Transverse colon (tissue), 4 donors: ENCODE measurements at regions not wholly inside any gene's neighbourhood (a gene's known extent, or its start where the extent isn't known, plus 50 kb on each side); places are given as distances from the start of the nearest gene placed in this dataset.

ENCODE experiments used
- DNase-seq: peaks from one replicate; pipeline ENCODE4 v3.0.0-alpha.2; 2019
- H3K27ac ChIP-seq, 4 donors: fragments of 200-600 bp; sonication (generic); 2 replicates each; pipeline ENCODE4 v1.5.1; 2016 to 2018; ENCODE audit warnings: inconsistent platforms in 4 of 4
- H3K27me3 ChIP-seq: fragments of 200-600 bp; sonication (generic); 2 replicates; pipeline ENCODE4 v1.5.1; 2017; ENCODE audit warnings: inconsistent platforms
- H3K36me3 ChIP-seq, 4 donors: fragments of 200-600 bp; sonication (generic); 2 replicates each; pipeline ENCODE4 v1.5.1; 2017 to 2019; ENCODE audit warnings: inconsistent platforms in 4 of 4
- H3K4me1 ChIP-seq, 4 donors: fragments of 200-600 bp; sonication (generic); 2 replicates each; pipeline ENCODE4 v1.5.1; 2017 to 2020; ENCODE audit warnings: inconsistent platforms in 4 of 4
- H3K4me3 ChIP-seq, 4 donors: fragments of 200-600 bp; sonication (generic); 1 replicate in 1 of 4; 2 replicates in 3 of 4; pipeline versions ENCODE4 v1.5.1 to v1.6.1; 2017 to 2019; ENCODE audit warnings: inconsistent platforms in 4 of 4
- H3K9me3 ChIP-seq, 2 donors: fragments of 200-600 bp; sonication (generic); 2 replicates each; pipeline ENCODE4 v1.5.1; 2017 to 2019; ENCODE audit warnings: inconsistent platforms in 2 of 2
- CTCF ChIP-seq, 5 experiments: fragments of 200-600 bp in 3 of 5; fragments of 450-650 bp in 2 of 5; sonication (generic) in 3 of 5; IDR thresholded peaks; 1 replicate in 2 of 5; 2 replicates in 3 of 5; pipeline ENCODE4 v1.5.1; 2016 to 2017; ENCODE audit warnings: antibody characterized with exemption in 5 of 5, inconsistent platforms in 3 of 5, mild to moderate bottlenecking in 2 of 5, moderate library complexity in 1 of 5
- EP300 ChIP-seq: sonication (generic); formaldehyde crosslinking; IDR thresholded peaks from one replicate; pipeline ENCODE4 v1.6.1; 2017; ENCODE audit warnings: antibody characterized with exemption, low read depth
- POLR2A ChIP-seq: fragments of 450-650 bp; IDR thresholded peaks from one replicate; pipeline ENCODE4 v1.6.1; 2016; ENCODE audit warnings: antibody characterized with exemption, mild to moderate bottlenecking, moderate library complexity
- POLR2AphosphoS5 ChIP-seq, 3 donors: sonication (generic); formaldehyde crosslinking; IDR thresholded peaks; one replicate each; pipeline ENCODE4 v1.6.1; 2016; ENCODE audit warnings: antibody characterized with exemption in 3 of 3
- WGBS, 2 donors: methylation state at CpG; one replicate each; pipeline ENCODE4 v1.1.5; 2018; ENCODE audit warnings: low coverage in 1 of 2; 5-methylcytosine and 5-hydroxymethylcytosine counted together
- in situ Hi-C, 4 donors: fragments of 200-750 bp; cut with MboI; loops; one replicate each; pipeline versions ENCODE4 v1.15.0 to v1.15.1; 2017; ENCODE audit warnings: low sequenced_read_pairs in 3 of 4, low pct_ligation_motif_present in 1 of 4, low pct_unique_long_range_greater_than_20kb in 1 of 4
- intact Hi-C: fragments of 100-400 bp; cut with DNase I; formaldehyde crosslinking; loops from one replicate; pipeline ENCODE4 v1.15.1; 2023; ENCODE audit warnings: low total_unique reads

GRCh38 chr11:10993640-10994039, 135.8 kb upstream of the ZBED5 start:
- in situ Hi-C loops (no loop called here), intact Hi-C loops (no loop called here)
- Histone ChIP-seq H3K9me3 (no peaks in the 10 kb centered on the region), H3K27me3 (no peaks in the 10 kb centered on the region), H3K4me3 (no peak overlapping the region), H3K27ac (no peak overlapping the region), H3K36me3 (no peaks in the 10 kb centered on the region), H3K4me1 (peaks cover 0 to 16% (median 3%) of the 10 kb centered on the region in 4 donors)
- DNase-seq: no peak
- 90 to 98% methylated on average over 5 of the region's 5 CpGs for WGBS, 2 donors
- TF ChIP-seq EP300: no peak
- no peak for TF ChIP-seq CTCF (IDR thresholded peaks at IDR 0.05)
- no peak for TF ChIP-seq POLR2AphosphoS5 (IDR thresholded peaks at IDR 0.05)
- no peak for TF ChIP-seq POLR2A

- 56 to 60% methylated on average over 1 to 3 of the region's 3 CpGs for WGBS, 2 donors
- Histone ChIP-seq H3K27ac (no peak overlapping the region), H3K9me3 (no peaks in the 10 kb centered on the region), H3K27me3 (no peaks in the 10 kb centered on the region), H3K36me3 (no peaks in the 10 kb centered on the region), H3K4me1 (peaks cover 0 to 16% (median 3%) of the 10 kb centered on the region in 4 donors), H3K4me3 (no peak overlapping the region)
- intact Hi-C loops: no loop called here
- DNase-seq: no peak
- in situ Hi-C loops: no loop called here
- TF ChIP-seq POLR2AphosphoS5 (IDR thresholded peaks at IDR 0.05): no peak
- no peak for TF ChIP-seq CTCF (IDR thresholded peaks at IDR 0.05)
- TF ChIP-seq EP300: no peak
- no peak for TF ChIP-seq POLR2A
Measured at GRCh38 chr11:10993186-10993585, 135.3 kb upstream of the ZBED5 start.

GRCh38 chr11:10991393-10991792, 133.5 kb upstream of the ZBED5 start:
- no peak overlapping the region for H3K27ac ChIP-seq
- intact Hi-C loops (no loop called here), in situ Hi-C loops (no loop called here)
- no peak for DNase-seq
- no peaks in the 10 kb centered on the region for H3K36me3 ChIP-seq
- H3K9me3 ChIP-seq: no peaks in the 10 kb centered on the region
- 62 to 100% methylated on average over 1 to 4 of the region's 4 CpGs for WGBS, 2 donors
- no peak overlapping the region for H3K4me3 ChIP-seq
- H3K4me1 ChIP-seq: peaks cover 0 to 16% (median 3%) of the 10 kb centered on the region in 4 donors
- TF ChIP-seq CTCF (IDR thresholded peaks at IDR 0.05): no peak
- no peak for TF ChIP-seq EP300
- no peak for TF ChIP-seq POLR2AphosphoS5 (IDR thresholded peaks at IDR 0.05)
- TF ChIP-seq POLR2A: no peak
- no peaks in the 10 kb centered on the region for H3K27me3 ChIP-seq

- no peak overlapping the region for H3K4me3 ChIP-seq
- peaks cover 0 to 16% (median 3%) of the 10 kb centered on the region in 4 donors for H3K4me1 ChIP-seq
- no peak overlapping the region for H3K27ac ChIP-seq
- H3K9me3 ChIP-seq: no peaks in the 10 kb centered on the region
- in situ Hi-C loops: no loop called here
- no peak for DNase-seq
- no peaks in the 10 kb centered on the region for H3K27me3 ChIP-seq
- TF ChIP-seq POLR2AphosphoS5 (IDR thresholded peaks at IDR 0.05) (no peak), POLR2A (no peak), EP300 (no peak), CTCF (IDR thresholded peaks at IDR 0.05) (no peak)
- H3K36me3 ChIP-seq: no peaks in the 10 kb centered on the region
- intact Hi-C loops: no loop called here
- WGBS, 2 donors: 56 to 71% methylated on average over 3 of the region's 3 CpGs
Measured at GRCh38 chr11:10990637-10991193, 132.9 kb upstream of the ZBED5 start.
